ENCODE measurements at regions not wholly inside any gene's neighbourhood (a gene's known extent, or its start where the extent isn't known, plus 50 kb on each side); places are given as distances from the start of the nearest gene placed in this dataset.

GRCh38 chr2:8078705-8079104, 603.2 kb upstream of the ID2 start:
- no peaks in the 10 kb centered on the region for H3K36me3 ChIP-seq (ENCODE audit: control insufficient read depth, insufficient read depth, low read length)
- H3K9me3 ChIP-seq (replicated peaks; ENCODE audit: control insufficient read depth, low read depth, low read length): no peaks in the 10 kb centered on the region
- H3K4me3 ChIP-seq (ENCODE audit: low read length): no peak overlapping the region
- DNase-seq: no peak
- no peaks in the 10 kb centered on the region for H3K4me1 ChIP-seq (ENCODE audit: control insufficient read depth, insufficient read depth, low read length)
- no peaks in the 10 kb centered on the region for H3K27me3 ChIP-seq (ENCODE audit: control insufficient read depth, insufficient read depth, low read length)
- no CpG with 5 or more reads among the region's 2 CpGs for WGBS (ENCODE audit: insufficient coverage)
- no peak overlapping the region for H3K27ac ChIP-seq (ENCODE audit: low read length)

- Histone ChIP-seq H3K4me1 (ENCODE audit: control insufficient read depth, insufficient read depth, low read length) (no peaks in the 10 kb centered on the region), H3K27ac (ENCODE audit: low read length) (no peak overlapping the region), H3K27me3 (ENCODE audit: control insufficient read depth, insufficient read depth, low read length) (no peaks in the 10 kb centered on the region), H3K4me3 (ENCODE audit: low read length) (no peak overlapping the region), H3K9me3 (replicated peaks; ENCODE audit: control insufficient read depth, low read depth, low read length) (no peaks in the 10 kb centered on the region), H3K36me3 (ENCODE audit: control insufficient read depth, insufficient read depth, low read length) (no peaks in the 10 kb centered on the region)
- no peak for DNase-seq
Observed at GRCh38 chr2:8080063-8080462, 601.8 kb upstream of the ID2 start.

- DNase-seq: no peak
- 89% methylated on average over 3 of the region's 5 CpGs for whole genome bisulfite sequencing (ENCODE audit: insufficient coverage)
- no peaks in the 10 kb centered on the region for H3K9me3 ChIP-seq (replicated peaks; ENCODE audit: control insufficient read depth, low read depth, low read length)
- no peaks in the 10 kb centered on the region for H3K27me3 ChIP-seq (ENCODE audit: control insufficient read depth, insufficient read depth, low read length)
- H3K36me3 ChIP-seq (ENCODE audit: control insufficient read depth, insufficient read depth, low read length): no peaks in the 10 kb centered on the region
- H3K27ac ChIP-seq (ENCODE audit: low read length): no peak overlapping the region
- H3K4me1 ChIP-seq (ENCODE audit: control insufficient read depth, insufficient read depth, low read length): no peaks in the 10 kb centered on the region
- no peak overlapping the region for H3K4me3 ChIP-seq (ENCODE audit: low read length)
Observed at GRCh38 chr2:8081130-8081529, 600.7 kb upstream of the ID2 start.

- Histone ChIP-seq H3K4me3 (ENCODE audit: low read length) (no peak overlapping the region), H3K9me3 (replicated peaks; ENCODE audit: control insufficient read depth, low read depth, low read length) (no peaks in the 10 kb centered on the region), H3K36me3 (ENCODE audit: control insufficient read depth, insufficient read depth, low read length) (no peaks in the 10 kb centered on the region), H3K4me1 (ENCODE audit: control insufficient read depth, insufficient read depth, low read length) (no peaks in the 10 kb centered on the region), H3K27me3 (ENCODE audit: control insufficient read depth, insufficient read depth, low read length) (no peaks in the 10 kb centered on the region), H3K27ac (ENCODE audit: low read length) (no peak overlapping the region)
- DNase-seq: no peak
- WGBS (ENCODE audit: insufficient coverage): 91% methylated on average over 3 of the region's 4 CpGs
Observed at GRCh38 chr2:8082840-8083239, 599.0 kb upstream of the ID2 start.

- H3K36me3 ChIP-seq (ENCODE audit: control insufficient read depth, insufficient read depth, low read length): no peaks in the 10 kb centered on the region
- WGBS (ENCODE audit: insufficient coverage): 81% methylated on average over 2 of the region's 2 CpGs
- no peaks in the 10 kb centered on the region for H3K9me3 ChIP-seq (replicated peaks; ENCODE audit: control insufficient read depth, low read depth, low read length)
- DNase-seq: no peak
- H3K27ac ChIP-seq (ENCODE audit: low read length): no peak overlapping the region
- no peaks in the 10 kb centered on the region for H3K4me1 ChIP-seq (ENCODE audit: control insufficient read depth, insufficient read depth, low read length)
- H3K4me3 ChIP-seq (ENCODE audit: low read length): no peak overlapping the region
- no peaks in the 10 kb centered on the region for H3K27me3 ChIP-seq (ENCODE audit: control insufficient read depth, insufficient read depth, low read length)
Observed at GRCh38 chr2:8086357-8086756, 595.5 kb upstream of the ID2 start.

- no peak for DNase-seq
- 93% methylated on average over 3 of the region's 4 CpGs for whole genome bisulfite sequencing (ENCODE audit: insufficient coverage)
- H3K4me1 ChIP-seq (ENCODE audit: control insufficient read depth, insufficient read depth, low read length): no peaks in the 10 kb centered on the region
- H3K4me3 ChIP-seq (ENCODE audit: low read length): no peak overlapping the region
- H3K36me3 ChIP-seq (ENCODE audit: control insufficient read depth, insufficient read depth, low read length): no peaks in the 10 kb centered on the region
- H3K27ac ChIP-seq (ENCODE audit: low read length): no peak overlapping the region
- no peaks in the 10 kb centered on the region for H3K27me3 ChIP-seq (ENCODE audit: control insufficient read depth, insufficient read depth, low read length)
- H3K9me3 ChIP-seq (replicated peaks; ENCODE audit: control insufficient read depth, low read depth, low read length): no peaks in the 10 kb centered on the region
Observed at GRCh38 chr2:8086796-8087479, 594.9 kb upstream of the ID2 start.

- H3K27ac ChIP-seq (ENCODE audit: low read length): no peak overlapping the region
- no peaks in the 10 kb centered on the region for H3K4me1 ChIP-seq (ENCODE audit: control insufficient read depth, insufficient read depth, low read length)
- no CpG with 5 or more reads among the region's 3 CpGs for WGBS (ENCODE audit: insufficient coverage)
- no peaks in the 10 kb centered on the region for H3K9me3 ChIP-seq (replicated peaks; ENCODE audit: control insufficient read depth, low read depth, low read length)
- H3K36me3 ChIP-seq (ENCODE audit: control insufficient read depth, insufficient read depth, low read length): no peaks in the 10 kb centered on the region
- H3K4me3 ChIP-seq (ENCODE audit: low read length): no peak overlapping the region
- DNase-seq: no peak
- no peaks in the 10 kb centered on the region for H3K27me3 ChIP-seq (ENCODE audit: control insufficient read depth, insufficient read depth, low read length)
Observed at GRCh38 chr2:8087480-8087840, 594.4 kb upstream of the ID2 start.

- H3K4me1 ChIP-seq (ENCODE audit: control insufficient read depth, insufficient read depth, low read length): no peaks in the 10 kb centered on the region
- WGBS (ENCODE audit: insufficient coverage): no CpG with 5 or more reads among the region's 1 CpG
- no peaks in the 10 kb centered on the region for H3K27me3 ChIP-seq (ENCODE audit: control insufficient read depth, insufficient read depth, low read length)
- no peak overlapping the region for H3K4me3 ChIP-seq (ENCODE audit: low read length)
- H3K27ac ChIP-seq (ENCODE audit: low read length): no peak overlapping the region
- H3K36me3 ChIP-seq (ENCODE audit: control insufficient read depth, insufficient read depth, low read length): no peaks in the 10 kb centered on the region
- no peaks in the 10 kb centered on the region for H3K9me3 ChIP-seq (replicated peaks; ENCODE audit: control insufficient read depth, low read depth, low read length)
- DNase-seq: no peak
Observed at GRCh38 chr2:8088810-8089209, 593.0 kb upstream of the ID2 start.

- 81% methylated on average over 7 of the region's 7 CpGs for WGBS (ENCODE audit: insufficient coverage)
- Histone ChIP-seq H3K27me3 (ENCODE audit: control insufficient read depth, insufficient read depth, low read length) (no peaks in the 10 kb centered on the region), H3K27ac (ENCODE audit: low read length) (no peak overlapping the region), H3K4me1 (ENCODE audit: control insufficient read depth, insufficient read depth, low read length) (no peaks in the 10 kb centered on the region), H3K36me3 (ENCODE audit: control insufficient read depth, insufficient read depth, low read length) (no peaks in the 10 kb centered on the region), H3K4me3 (ENCODE audit: low read length) (no peak overlapping the region), H3K9me3 (replicated peaks; ENCODE audit: control insufficient read depth, low read depth, low read length) (no peaks in the 10 kb centered on the region)
- DNase-seq: no peak
Observed at GRCh38 chr2:8089596-8089995, 592.3 kb upstream of the ID2 start.

- H3K9me3 ChIP-seq (replicated peaks; ENCODE audit: control insufficient read depth, low read depth, low read length): no peaks in the 10 kb centered on the region
- no peaks in the 10 kb centered on the region for H3K36me3 ChIP-seq (ENCODE audit: control insufficient read depth, insufficient read depth, low read length)
- 100% methylated on average over 2 of the region's 5 CpGs for WGBS (ENCODE audit: insufficient coverage)
- H3K27me3 ChIP-seq (ENCODE audit: control insufficient read depth, insufficient read depth, low read length): no peaks in the 10 kb centered on the region
- DNase-seq: peak; percentile 46
- H3K4me3 ChIP-seq (ENCODE audit: low read length): no peak overlapping the region
- H3K27ac ChIP-seq (ENCODE audit: low read length): no peak overlapping the region
- no peaks in the 10 kb centered on the region for H3K4me1 ChIP-seq (ENCODE audit: control insufficient read depth, insufficient read depth, low read length)
Observed at GRCh38 chr2:8090748-8091700, 590.8 kb upstream of the ID2 start.

All from muscle of leg (tissue), 3 donors.